ENCODE measurements at regions not wholly inside any gene's neighbourhood (a gene's known extent, or its start where the extent isn't known, plus 50 kb on each side); places are given as distances from the start of the nearest gene placed in this dataset.
A peak's percentile ranks its signal among the peaks of the same experiment; 100 is the strongest.
"Not testable (repeated sequence)": the region's sequence is repeated elsewhere in the genome, so short reads cannot be mapped to it uniquely, and the experiment has no call there.

GRCh38 chr15:77944002-77944867 lies 133.3 kb downstream of the TBC1D2B start:
- DNase-seq (ENCODE audit: low read depth), result peak; percentile 11

- DNase-seq (ENCODE audit: low read depth), result no peak
These were observed 134.8 kb downstream of the TBC1D2B start for GRCh38 chr15:77942611-77943211.

- not testable (repeated sequence) for DNase-seq (ENCODE audit: low read depth)
These were observed 136.3 kb downstream of the TBC1D2B start for GRCh38 chr15:77941090-77941827.

- no peak for DNase-seq (ENCODE audit: low read depth)
These were observed 137.0 kb downstream of the TBC1D2B start for GRCh38 chr15:77940381-77940947.

GRCh38 chr15:77939851-77940250 lies 137.7 kb downstream of the TBC1D2B start:
- DNase-seq (ENCODE audit: low read depth), result no peak

- not testable (repeated sequence) for DNase-seq (ENCODE audit: low read depth)
These were observed 138.5 kb downstream of the TBC1D2B start for GRCh38 chr15:77939026-77939425.

- DNase-seq (ENCODE audit: low read depth), result not testable (repeated sequence)
These were observed 139.0 kb downstream of the TBC1D2B start for GRCh38 chr15:77938546-77938945.

- DNase-seq (ENCODE audit: low read depth), result not testable (repeated sequence)
These were observed 140.9 kb downstream of the TBC1D2B start for GRCh38 chr15:77936567-77936966.

GRCh38 chr15:77934516-77934915 lies 143.0 kb downstream of the TBC1D2B start:
- DNase-seq (ENCODE audit: low read depth), result not testable (repeated sequence)

GRCh38 chr15:77930907-77931306 lies 146.6 kb downstream of the TBC1D2B start:
- not testable (repeated sequence) for DNase-seq (ENCODE audit: low read depth)

GRCh38 chr15:77930490-77930889 lies 147.0 kb downstream of the TBC1D2B start:
- not testable (repeated sequence) for DNase-seq (ENCODE audit: low read depth)

GRCh38 chr15:77926789-77927188 lies 150.7 kb downstream of the TBC1D2B start:
- not testable (repeated sequence) for DNase-seq (ENCODE audit: low read depth)

- not testable (repeated sequence) for DNase-seq (ENCODE audit: low read depth)
These were observed 151.2 kb downstream of the TBC1D2B start for GRCh38 chr15:77926296-77926695.

GRCh38 chr15:77925101-77925500 lies 152.4 kb downstream of the TBC1D2B start:
- DNase-seq (ENCODE audit: low read depth), result not testable (repeated sequence)

GRCh38 chr15:77921664-77922063 lies 155.8 kb downstream of the TBC1D2B start:
- DNase-seq (ENCODE audit: low read depth), result no peak

GRCh38 chr15:77916966-77917635 lies 160.4 kb downstream of the TBC1D2B start:
- DNase-seq (ENCODE audit: low read depth), result not testable (repeated sequence)

GRCh38 chr15:77915961-77916330 lies 161.6 kb downstream of the TBC1D2B start:
- DNase-seq (ENCODE audit: low read depth), result not testable (repeated sequence)

GRCh38 chr15:77915261-77915960 lies 162.1 kb downstream of the TBC1D2B start:
- DNase-seq (ENCODE audit: low read depth), result no peak

GRCh38 chr15:77914531-77914930 lies 163.0 kb downstream of the TBC1D2B start:
- not testable (repeated sequence) for DNase-seq (ENCODE audit: low read depth)

GRCh38 chr15:77910030-77910911 lies 167.2 kb downstream of the TBC1D2B start:
- DNase-seq (ENCODE audit: low read depth), result peak; percentile 66
